ENCODE measurements at regions not wholly inside any gene's neighbourhood (a gene's known extent, or its start where the extent isn't known, plus 50 kb on each side); places are given as distances from the start of the nearest gene placed in this dataset.

- TF ChIP-seq POLR2A (IDR thresholded peaks at IDR 0.05): no peak
- TF ChIP-seq, protein P1, sequence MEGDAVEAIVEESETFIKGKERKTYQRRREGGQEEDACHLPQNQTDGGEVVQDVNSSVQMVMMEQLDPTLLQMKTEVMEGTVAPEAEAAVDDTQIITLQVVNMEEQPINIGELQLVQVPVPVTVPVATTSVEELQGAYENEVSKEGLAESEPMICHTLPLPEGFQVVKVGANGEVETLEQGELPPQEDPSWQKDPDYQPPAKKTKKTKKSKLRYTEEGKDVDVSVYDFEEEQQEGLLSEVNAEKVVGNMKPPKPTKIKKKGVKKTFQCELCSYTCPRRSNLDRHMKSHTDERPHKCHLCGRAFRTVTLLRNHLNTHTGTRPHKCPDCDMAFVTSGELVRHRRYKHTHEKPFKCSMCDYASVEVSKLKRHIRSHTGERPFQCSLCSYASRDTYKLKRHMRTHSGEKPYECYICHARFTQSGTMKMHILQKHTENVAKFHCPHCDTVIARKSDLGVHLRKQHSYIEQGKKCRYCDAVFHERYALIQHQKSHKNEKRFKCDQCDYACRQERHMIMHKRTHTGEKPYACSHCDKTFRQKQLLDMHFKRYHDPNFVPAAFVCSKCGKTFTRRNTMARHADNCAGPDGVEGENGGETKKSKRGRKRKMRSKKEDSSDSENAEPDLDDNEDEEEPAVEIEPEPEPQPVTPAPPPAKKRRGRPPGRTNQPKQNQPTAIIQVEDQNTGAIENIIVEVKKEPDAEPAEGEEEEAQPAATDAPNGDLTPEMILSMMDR (IDR thresholded peaks at IDR 0.05): no peak
- no peak for TF ChIP-seq POLR2AphosphoS5 (IDR thresholded peaks at IDR 0.05)
Observed at GRCh38 chr5:112024769-112025168, 267.8 kb upstream of the NREP start.
